ENCODE measurements at regions not wholly inside any gene's neighbourhood (a gene's known extent, or its start where the extent isn't known, plus 50 kb on each side); places are given as distances from the start of the nearest gene placed in this dataset.

GRCh38 chr1:70807088-70807664, 240.4 kb downstream of the PTGER3 start:
- no peak for TF ChIP-seq CTCF (IDR thresholded peaks at IDR 0.05; ENCODE audit: control insufficient read depth, insufficient read depth, low read depth, low read length, missing control alignments)
- no peak overlapping the region for H3K4me3 ChIP-seq (ENCODE audit: control insufficient read depth, low read depth, low read length)
- no peak for DNase-seq (ENCODE audit: low read depth)

- TF ChIP-seq CTCF (IDR thresholded peaks at IDR 0.05; ENCODE audit: control insufficient read depth, insufficient read depth, low read depth, low read length, missing control alignments) = no peak
- no peak for DNase-seq (ENCODE audit: low read depth)
- no peak overlapping the region for H3K4me3 ChIP-seq (ENCODE audit: control insufficient read depth, low read depth, low read length)
These were observed 238.5 kb downstream of the PTGER3 start for GRCh38 chr1:70809069-70809468.

GRCh38 chr1:70811815-70812214, 235.8 kb downstream of the PTGER3 start:
- no peak overlapping the region for H3K4me3 ChIP-seq (ENCODE audit: control insufficient read depth, low read depth, low read length)
- no peak for DNase-seq (ENCODE audit: low read depth)
- TF ChIP-seq CTCF (IDR thresholded peaks at IDR 0.05; ENCODE audit: control insufficient read depth, insufficient read depth, low read depth, low read length, missing control alignments) = no peak

GRCh38 chr1:70812442-70813109, 235.0 kb downstream of the PTGER3 start:
- no peak for TF ChIP-seq CTCF (IDR thresholded peaks at IDR 0.05; ENCODE audit: control insufficient read depth, insufficient read depth, low read depth, low read length, missing control alignments)
- DNase-seq (ENCODE audit: low read depth) = no peak
- H3K4me3 ChIP-seq (ENCODE audit: control insufficient read depth, low read depth, low read length) = no peak overlapping the region

- DNase-seq (ENCODE audit: low read depth) = peak; percentile 38
These were observed 229.2 kb downstream of the PTGER3 start for GRCh38 chr1:70818401-70818800.

GRCh38 chr1:70819231-70819630, 228.4 kb downstream of the PTGER3 start:
- no peak for TF ChIP-seq CTCF (IDR thresholded peaks at IDR 0.05; ENCODE audit: control insufficient read depth, insufficient read depth, low read depth, low read length, missing control alignments)
- DNase-seq (ENCODE audit: low read depth) = no peak
- H3K4me3 ChIP-seq (ENCODE audit: control insufficient read depth, low read depth, low read length) = no peak overlapping the region

More at GRCh38 chr1:70818401-70818800, 229.2 kb downstream of the PTGER3 start:
- TF ChIP-seq CTCF (IDR thresholded peaks at IDR 0.05; ENCODE audit: control insufficient read depth, insufficient read depth, low read depth, low read length, missing control alignments) = no peak
- H3K4me3 ChIP-seq (ENCODE audit: control insufficient read depth, low read depth, low read length) = no peak overlapping the region
